Ovary (tissue), 7 donors: ENCODE measurements at regions not wholly inside any gene's neighbourhood (a gene's known extent, or its start where the extent isn't known, plus 50 kb on each side); places are given as distances from the start of the nearest gene placed in this dataset.

ENCODE experiments used
- DNase-seq, 5 donors: peaks; one replicate each; pipeline ENCODE4 v3.0.0-alpha.2; 2019 to 2020
- H3K27ac ChIP-seq, 2 donors: fragments of 200-600 bp; one replicate each; pipeline versions ENCODE4 v1.5.1 to v1.8.0; 2019 to 2022
- H3K27me3 ChIP-seq: fragments of 200-600 bp; one replicate; pipeline ENCODE4 v1.8.0; 2022
- H3K36me3 ChIP-seq: fragments of 200-600 bp; sonication (generic); one replicate; pipeline ENCODE4 v1.5.1; 2019
- H3K4me1 ChIP-seq: one replicate; pipeline ENCODE4 v1.8.1; 2013; ENCODE audit warnings: mild to moderate bottlenecking, moderate library complexity; ENCODE audit not compliant: insufficient read depth
- H3K4me3 ChIP-seq: fragments of 200-600 bp; sonication (generic); one replicate; pipeline ENCODE4 v1.5.1; 2017
- H3K9me3 ChIP-seq, 2 donors: fragments of 200-600 bp in 1 of 2; sonication (generic) in 1 of 2; one replicate each; pipeline versions ENCODE4 v1.5.1 to v1.8.1; 2013 to 2019; ENCODE audit warnings: mild to moderate bottlenecking in 1 of 2, moderate library complexity in 1 of 2
- CTCF ChIP-seq, 3 donors: fragments of 450-650 bp in 2 of 3; fragments of 200-600 bp in 1 of 3; IDR thresholded peaks; one replicate each; pipeline versions ENCODE4 v1.5.1 to v1.8.0; 2016 to 2022; ENCODE audit warnings: antibody characterized with exemption in 3 of 3, mild to moderate bottlenecking in 1 of 3
- EP300 ChIP-seq: sonication (generic); formaldehyde crosslinking; IDR thresholded peaks from one replicate; pipeline ENCODE4 v1.6.1; 2017; ENCODE audit warnings: antibody characterized with exemption
- POLR2A ChIP-seq: fragments of 450-650 bp; IDR thresholded peaks from one replicate; pipeline ENCODE4 v1.6.1; 2017; ENCODE audit warnings: antibody characterized with exemption, mild to moderate bottlenecking, moderate library complexity
- WGBS, 3 donors: extraction: QIAGEN DNeasy Blood & Tissue Kit in 1 of 3; methylation state at CpG; one replicate each; pipeline versions ENCODE4 v1.1.5 to v1.1.7; 2013 to 2017; 5-methylcytosine and 5-hydroxymethylcytosine counted together
- intact Hi-C, 4 donors: fragments of 100-400 bp; cut with DNase I; formaldehyde crosslinking; loops; one replicate each; pipeline versions ENCODE4 v1.11.0 to v1.15.1; 2022 to 2023
- donor health status: DM: no; HTN: no; CAD: no; lungs with moderate emphysema.
- donor health status: DM: no; HTN: no; CAD: no.
- donor health status: Bipolar disorder and iron deficiency.
- donor health status: DM: no; HTN: no; CAD: no.
- donor health status: DM: yes; HTN: yes; CAD: no.

- no peaks in the 10 kb centered on the region for H3K9me3 ChIP-seq
- H3K36me3 ChIP-seq = no peaks in the 10 kb centered on the region
- H3K27ac ChIP-seq = no peak overlapping the region
- TF ChIP-seq CTCF (IDR thresholded peaks at IDR 0.05) (no peak), POLR2A (no peak), EP300 (no peak)
- no peak overlapping the region for H3K4me3 ChIP-seq
- no peaks in the 10 kb centered on the region for H3K4me1 ChIP-seq
- no peak for DNase-seq
- WGBS, 3 donors = 68 to 86% (median 77%) methylated on average over 1 of the region's 1 CpG
- no peaks in the 10 kb centered on the region for H3K27me3 ChIP-seq
- intact Hi-C loops = no loop called here
Measured at GRCh38 chr12:66733321-66733720, 54.4 kb upstream of the GRIP1 start.

DNA sequence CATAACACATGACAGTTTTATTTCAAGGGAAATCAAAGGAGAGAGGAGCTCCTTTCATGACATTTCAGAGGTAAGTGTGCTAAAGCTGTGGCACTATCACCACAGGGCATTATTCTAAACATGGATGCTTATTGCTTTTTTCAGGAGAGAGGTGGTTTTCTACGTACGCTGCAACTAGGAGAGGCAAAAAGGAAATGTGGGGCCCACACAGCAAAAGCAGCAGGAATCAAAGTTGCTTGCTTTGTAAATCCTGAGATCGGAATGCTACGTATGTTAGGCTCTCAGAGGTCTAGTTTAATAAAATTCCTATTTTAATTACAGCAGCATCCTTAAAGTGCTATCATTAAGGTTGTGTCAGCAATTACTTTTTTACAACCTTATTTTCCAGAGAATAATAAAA is 55.0 kb upstream of the GRIP1 start:
- WGBS, 3 donors = 70 to 75% (median 73%) methylated on average over 4 of the region's 4 CpGs
- H3K27ac ChIP-seq = no peak overlapping the region
- no peaks in the 10 kb centered on the region for H3K36me3 ChIP-seq
- no peak for DNase-seq
- no peaks in the 10 kb centered on the region for H3K4me1 ChIP-seq
- no peak for TF ChIP-seq EP300
- no peaks in the 10 kb centered on the region for H3K27me3 ChIP-seq
- H3K9me3 ChIP-seq = no peaks in the 10 kb centered on the region
- intact Hi-C loops = no loop called here
- H3K4me3 ChIP-seq = no peak overlapping the region

- intact Hi-C loops = no loop called here
- TF ChIP-seq CTCF (IDR thresholded peaks at IDR 0.05) (no peak), EP300 (no peak), POLR2A (no peak)
- Histone ChIP-seq H3K27me3 (no peaks in the 10 kb centered on the region), H3K4me3 (no peak overlapping the region), H3K36me3 (no peaks in the 10 kb centered on the region), H3K4me1 (no peaks in the 10 kb centered on the region), H3K9me3 (no peaks in the 10 kb centered on the region), H3K27ac (no peak overlapping the region)
- WGBS, 3 donors = 89 to 93% (median 89%) methylated on average over 4 of the region's 4 CpGs
- DNase-seq = no peak
Measured at GRCh38 chr12:66735275-66735674, 56.4 kb upstream of the GRIP1 start.

DNA sequence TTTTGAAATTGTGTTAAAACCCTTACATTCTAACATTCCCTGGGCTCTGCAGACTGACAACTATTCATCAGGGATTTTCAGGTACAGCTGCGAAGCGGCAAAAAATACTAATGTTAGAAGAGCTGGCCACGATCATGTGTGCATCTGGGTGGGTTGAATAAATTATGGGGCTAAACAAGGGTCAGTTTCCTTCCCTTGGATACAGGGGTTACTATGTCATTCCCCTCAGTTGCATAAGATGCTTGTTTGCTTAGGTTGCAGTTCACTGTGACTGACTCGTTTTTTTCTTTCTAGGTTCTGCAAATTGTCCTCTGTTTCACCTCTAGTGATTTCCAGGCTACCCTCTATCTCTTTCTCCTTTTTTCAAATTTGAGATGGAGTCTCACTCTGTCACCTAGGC is 58.1 kb upstream of the GRIP1 start:
- 70 to 77% (median 77%) methylated on average over 4 of the region's 4 CpGs for WGBS, 3 donors
- no peaks in the 10 kb centered on the region for H3K27me3 ChIP-seq
- no peaks in the 10 kb centered on the region for H3K36me3 ChIP-seq
- no peaks in the 10 kb centered on the region for H3K4me1 ChIP-seq
- no peak overlapping the region for H3K27ac ChIP-seq
- H3K9me3 ChIP-seq = no peaks in the 10 kb centered on the region
- intact Hi-C loops = no loop called here
- no peak overlapping the region for H3K4me3 ChIP-seq
- no peak for DNase-seq
- TF ChIP-seq POLR2A = no peak
- no peak for TF ChIP-seq EP300
- no peak for TF ChIP-seq CTCF (IDR thresholded peaks at IDR 0.05)

GRCh38 chr12:66739266-66739665 is 60.4 kb upstream of the GRIP1 start:
- H3K36me3 ChIP-seq = no peaks in the 10 kb centered on the region
- 86 to 97% (median 96%) methylated on average over 1 of the region's 1 CpG for WGBS, 3 donors
- no peaks in the 10 kb centered on the region for H3K27me3 ChIP-seq
- TF ChIP-seq CTCF (IDR thresholded peaks at IDR 0.05) = no peak
- TF ChIP-seq EP300 = no peak
- no peak for TF ChIP-seq POLR2A
- no peak overlapping the region for H3K27ac ChIP-seq
- H3K4me1 ChIP-seq = no peaks in the 10 kb centered on the region
- no peak for DNase-seq
- H3K4me3 ChIP-seq = no peak overlapping the region
- intact Hi-C loops = no loop called here
- no peaks in the 10 kb centered on the region for H3K9me3 ChIP-seq
